HEK293T (cell line): ENCODE measurements at regions not wholly inside any gene's neighbourhood (a gene's known extent, or its start where the extent isn't known, plus 50 kb on each side); places are given as distances from the start of the nearest gene placed in this dataset.

Experiments
- ARNT ChIP-seq: fragments of 450-650 bp; IDR thresholded peaks from 2 replicates; pipeline ENCODE4 v1.6.1; 2017; ENCODE audit warnings: mild to moderate bottlenecking
- BHLHE40 ChIP-seq: fragments of 450-650 bp; IDR thresholded peaks from 2 replicates; pipeline ENCODE4 v1.6.1; 2016; ENCODE audit warnings: mild to moderate bottlenecking, moderate library complexity, borderline replicate concordance
- CTBP1 ChIP-seq: fragments of 450-650 bp; IDR thresholded peaks from 2 replicates; pipeline ENCODE4 v1.6.1; 2016; ENCODE audit warnings: borderline replicate concordance
- ELF4 ChIP-seq: fragments of 450-650 bp; IDR thresholded peaks from 2 replicates; pipeline ENCODE4 v1.6.1; 2017; ENCODE audit warnings: antibody characterized with exemption
- FOXA1 ChIP-seq: fragments of 450-650 bp; IDR thresholded peaks from 2 replicates; pipeline ENCODE4 v1.6.1; 2016; ENCODE audit warnings: mild to moderate bottlenecking
- FOXM1 ChIP-seq: fragments of 450-650 bp; IDR thresholded peaks from 2 replicates; pipeline ENCODE4 v1.6.1; 2017; ENCODE audit warnings: mild to moderate bottlenecking, borderline replicate concordance
- L3MBTL2 ChIP-seq: fragments of 450-650 bp; conservative IDR thresholded peaks from 2 replicates; pipeline ENCODE4 v1.6.1; 2016; ENCODE audit warnings: mild to moderate bottlenecking
- LEF1 ChIP-seq: fragments of 450-650 bp; IDR thresholded peaks from 2 replicates; pipeline ENCODE4 v1.6.1; 2017; ENCODE audit warnings: mild to moderate bottlenecking, borderline replicate concordance
- SP1 ChIP-seq: fragments of 450-650 bp; IDR thresholded peaks from 2 replicates; pipeline ENCODE4 v1.6.1; 2017
- SUZ12 ChIP-seq: fragments of 450-650 bp; IDR thresholded peaks from 2 replicates; pipeline ENCODE4 v1.6.1; 2016; ENCODE audit warnings: mild to moderate bottlenecking
- ZNF384 ChIP-seq: fragments of 450-650 bp; IDR thresholded peaks from 2 replicates; pipeline ENCODE4 v1.6.1; 2016
- TF ChIP-seq, protein P1 (sequence below): fragments of 450-650 bp; IDR thresholded peaks from 2 replicates; pipeline ENCODE4 v1.6.1; 2016

DNA sequence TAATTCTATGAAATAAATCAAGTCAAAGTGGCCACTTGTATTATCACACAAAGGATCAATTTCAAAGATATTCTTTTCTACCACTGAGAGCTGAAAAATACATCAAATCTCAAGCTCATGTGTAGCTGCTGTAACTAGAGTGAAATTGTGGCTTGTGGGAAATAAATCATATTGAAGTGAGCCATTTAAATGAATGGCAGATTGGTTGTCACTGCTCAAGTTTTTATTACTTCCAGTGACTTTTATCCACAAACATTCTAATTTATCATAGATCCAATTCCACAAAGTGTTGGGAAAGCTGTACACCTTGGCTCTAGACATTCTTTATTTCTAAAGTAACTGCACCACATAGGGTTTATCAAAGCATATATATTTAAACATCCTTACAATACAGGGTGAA is 285.4 kb downstream of the CNTN3 start:
- TF ChIP-seq SP1 (no peak), ELF4 (no peak), FOXM1 (no peak), L3MBTL2 (no peak), LEF1 (no peak), BHLHE40 (no peak), SUZ12 (no peak), ZNF384 (no peak), FOXA1 (no peak), CTBP1 (no peak), ARNT (no peak)
- TF ChIP-seq, protein P1, sequence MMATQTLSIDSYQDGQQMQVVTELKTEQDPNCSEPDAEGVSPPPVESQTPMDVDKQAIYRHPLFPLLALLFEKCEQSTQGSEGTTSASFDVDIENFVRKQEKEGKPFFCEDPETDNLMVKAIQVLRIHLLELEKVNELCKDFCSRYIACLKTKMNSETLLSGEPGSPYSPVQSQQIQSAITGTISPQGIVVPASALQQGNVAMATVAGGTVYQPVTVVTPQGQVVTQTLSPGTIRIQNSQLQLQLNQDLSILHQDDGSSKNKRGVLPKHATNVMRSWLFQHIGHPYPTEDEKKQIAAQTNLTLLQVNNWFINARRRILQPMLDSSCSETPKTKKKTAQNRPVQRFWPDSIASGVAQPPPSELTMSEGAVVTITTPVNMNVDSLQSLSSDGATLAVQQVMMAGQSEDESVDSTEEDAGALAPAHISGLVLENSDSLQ: peak; percentile 80
